ENCODE measurements at regions not wholly inside any gene's neighbourhood (a gene's known extent, or its start where the extent isn't known, plus 50 kb on each side); places are given as distances from the start of the nearest gene placed in this dataset.

DNA sequence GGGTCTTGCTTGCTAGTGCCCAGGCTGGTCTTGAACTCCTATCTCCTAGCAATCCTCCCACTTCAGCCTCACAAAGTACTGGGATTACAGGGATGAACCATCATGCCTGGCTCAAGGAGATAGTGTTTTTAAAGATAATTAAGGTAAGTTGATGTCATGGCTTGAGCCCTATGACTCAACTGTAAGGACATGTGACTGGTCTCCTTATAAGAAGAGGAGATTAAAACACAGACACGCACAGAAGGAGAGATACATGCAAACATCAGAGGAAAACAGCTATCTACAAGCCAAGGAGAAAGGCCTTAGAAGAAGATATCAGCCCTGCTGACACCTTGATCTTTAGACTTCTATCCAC lies 220.4 kb upstream of the GADL1 start:
- TF ChIP-seq POLR2A (IDR thresholded peaks at IDR 0.05): no peak
- TF ChIP-seq EP300 (IDR thresholded peaks at IDR 0.05): no peak
